GM23338 (cell line): ENCODE measurements at regions not wholly inside any gene's neighbourhood (a gene's known extent, or its start where the extent isn't known, plus 50 kb on each side); places are given as distances from the start of the nearest gene placed in this dataset.
A peak's percentile ranks its signal among the peaks of the same experiment; 100 is the strongest.

ENCODE experiments used
- ATAC-seq: fragments of 200-7000 bp; cut with Tn5 transposase; 3 replicates; pipeline ENCODE4 v1.9.1; 2020
- DNase-seq: peaks from one replicate; pipeline ENCODE4 v3.0.0-alpha.2; 2015; ENCODE audit warnings: low spot score
- H2AFZ ChIP-seq: fragments of 200-600 bp; sonication (generic); 2 replicates; pipeline ENCODE4 v1.8.0; 2016; ENCODE audit warnings: antibody characterized with exemption, mild to moderate bottlenecking, moderate library complexity
- H3F3A ChIP-seq: fragments of 200-600 bp; sonication (generic); replicated peaks from 2 replicates; pipeline ENCODE4 v1.8.0; 2017; ENCODE audit warnings: antibody characterized with exemption, mixed run types, low read depth
- H3K27ac ChIP-seq: fragments of 200-600 bp; sonication (generic); 2 replicates; pipeline ENCODE4 v1.6.1; 2016; ENCODE audit warnings: low read depth
- H3K27me3 ChIP-seq: fragments of 200-600 bp; sonication (generic); 2 replicates; pipeline ENCODE4 v1.8.0; 2016; ENCODE audit warnings: mild to moderate bottlenecking, mixed run types, moderate library complexity; ENCODE audit not compliant: insufficient read depth
- H3K36me3 ChIP-seq: fragments of 200-600 bp; sonication (generic); 2 replicates; pipeline ENCODE4 v1.8.0; 2016; ENCODE audit warnings: mild to moderate bottlenecking; ENCODE audit not compliant: insufficient read depth
- H3K4me1 ChIP-seq: fragments of 200-600 bp; sonication (generic); 2 replicates; pipeline ENCODE4 v1.8.0; 2016; ENCODE audit warnings: mild to moderate bottlenecking, moderate library complexity; ENCODE audit not compliant: insufficient read depth
- H3K4me2 ChIP-seq: fragments of 200-600 bp; sonication (generic); 2 replicates; pipeline ENCODE4 v1.7.1; 2017; ENCODE audit warnings: mixed run types
- H3K4me3 ChIP-seq: fragments of 200-600 bp; sonication (generic); 2 replicates; pipeline ENCODE4 v1.6.1; 2016; ENCODE audit warnings: mixed run types
- H3K79me2 ChIP-seq: fragments of 200-600 bp; sonication (generic); replicated peaks from 2 replicates; pipeline ENCODE4 v1.8.0; 2017; ENCODE audit warnings: mild to moderate bottlenecking; ENCODE audit not compliant: insufficient read depth
- H3K9me2 ChIP-seq: fragments of 200-600 bp; sonication (generic); 2 replicates; pipeline ENCODE4 v1.8.0; 2017; ENCODE audit not compliant: insufficient read depth
- H4K20me1 ChIP-seq: fragments of 200-600 bp; sonication (generic); replicated peaks from 2 replicates; pipeline ENCODE4 v1.8.0; 2017; ENCODE audit warnings: mild to moderate bottlenecking; ENCODE audit not compliant: insufficient read depth
- H3K27ac Mint-ChIP-seq: 2 replicates; pipeline ENCODE4 v1.8.0; 2020; ENCODE audit warnings: inconsistent platforms, mild to moderate bottlenecking, moderate library complexity, mixed read lengths
- H3K27me3 Mint-ChIP-seq: 3 replicates; pipeline ENCODE4 v1.8.0; 2022; ENCODE audit warnings: low read depth, mild to moderate bottlenecking, moderate library complexity, mixed read lengths, inconsistent platforms; ENCODE audit not compliant: insufficient read depth, poor library complexity
- H3K36me3 Mint-ChIP-seq: 3 replicates; pipeline ENCODE4 v1.8.0; 2021; ENCODE audit warnings: low read depth, mild to moderate bottlenecking, inconsistent platforms, moderate library complexity, mixed read lengths
- H3K4me1 Mint-ChIP-seq: 3 replicates; pipeline ENCODE4 v1.8.0; 2020; ENCODE audit warnings: mild to moderate bottlenecking, inconsistent platforms, mixed read lengths
- H3K4me3 Mint-ChIP-seq: 3 replicates; pipeline ENCODE4 v1.8.0; 2021; ENCODE audit warnings: moderate library complexity, mild to moderate bottlenecking, inconsistent platforms, mixed read lengths
- H3K9me3 Mint-ChIP-seq: 3 replicates; pipeline ENCODE4 v1.8.0; 2020; ENCODE audit warnings: moderate library complexity, mild to moderate bottlenecking, inconsistent platforms, mixed read lengths
- EZH2 ChIP-seq: fragments of 200-600 bp; sonication (generic); IDR thresholded peaks from one replicate; pipeline ENCODE4 v1.8.0; 2017; ENCODE audit warnings: antibody characterized with exemption, mild to moderate bottlenecking, low read depth; ENCODE audit not compliant: unreplicated experiment
- EZH2phosphoT487 ChIP-seq: fragments of 200-600 bp; sonication (generic); IDR thresholded peaks from one replicate; pipeline ENCODE4 v1.8.1; 2018; ENCODE audit warnings: antibody characterized with exemption; ENCODE audit not compliant: unreplicated experiment
- JUNB ChIP-seq: IDR thresholded peaks from one replicate; pipeline ENCODE4 v1.6.1; 2016; ENCODE audit warnings: antibody characterized with exemption; ENCODE audit not compliant: unreplicated experiment
- NANOG ChIP-seq: IDR thresholded peaks from 2 replicates; pipeline ENCODE4 v1.6.1; 2016; ENCODE audit warnings: antibody characterized with exemption, borderline replicate concordance
- STAT1 ChIP-seq: IDR thresholded peaks from one replicate; pipeline ENCODE4 v1.6.1; 2016; ENCODE audit warnings: antibody characterized with exemption; ENCODE audit not compliant: unreplicated experiment
- ZNF114 ChIP-seq: fragments of 250-450 bp; sonication (Bioruptor Pico); IDR thresholded peaks from 2 replicates; pipeline ENCODE4 v1.5.0; 2020; ENCODE audit warnings: mild to moderate bottlenecking, moderate library complexity
- ZNF331 ChIP-seq: fragments of 250-450 bp; sonication (Bioruptor Pico); IDR thresholded peaks from 2 replicates; pipeline ENCODE4 v1.5.0; 2020; ENCODE audit warnings: low read depth, mild to moderate bottlenecking, moderate library complexity
- TF ChIP-seq, protein P1 (sequence below): IDR thresholded peaks from 2 replicates; pipeline ENCODE4 v1.6.1; 2016; ENCODE audit warnings: antibody characterized with exemption
- TF ChIP-seq, protein P2 (sequence below): IDR thresholded peaks from one replicate; pipeline ENCODE4 v1.6.1; 2018; ENCODE audit warnings: antibody characterized with exemption; ENCODE audit not compliant: unreplicated experiment
- TF ChIP-seq, protein P3 (sequence below), 2 experiments: fragments of 200-600 bp in 1 of 2; sonication (generic) in 1 of 2; conservative IDR thresholded peaks; 2 replicates each; pipeline versions ENCODE4 v1.5.1 to v1.6.1; 2016 to 2017; ENCODE audit warnings: antibody characterized with exemption in 2 of 2, low read depth in 2 of 2, mild to moderate bottlenecking in 2 of 2, moderate library complexity in 1 of 2

- H3K4me3 ChIP-seq, result no peak overlapping the region
- Mint-ChIP-seq H3K27me3 (peaks cover 11% of the 10 kb centered on the region), H3K9me3 (no peaks in the 10 kb centered on the region), H3K27ac (no peak overlapping the region), H3K4me1 (peaks cover 11% of the 10 kb centered on the region), H3K36me3 (no peaks in the 10 kb centered on the region), H3K4me3 (no peak overlapping the region)
- DNase-seq, result no peak
- H3K36me3 ChIP-seq, result no peaks in the 10 kb centered on the region
- no peaks in the 10 kb centered on the region for H3K79me2 ChIP-seq
- H3K27ac ChIP-seq, result no peak overlapping the region
- no peaks in the 10 kb centered on the region for H3K9me2 ChIP-seq
- H3K4me2 ChIP-seq, result no peak overlapping the region
- no peaks in the 10 kb centered on the region for H3K4me1 ChIP-seq
- no peaks in the 10 kb centered on the region for H4K20me1 ChIP-seq
- TF ChIP-seq, protein P1, sequence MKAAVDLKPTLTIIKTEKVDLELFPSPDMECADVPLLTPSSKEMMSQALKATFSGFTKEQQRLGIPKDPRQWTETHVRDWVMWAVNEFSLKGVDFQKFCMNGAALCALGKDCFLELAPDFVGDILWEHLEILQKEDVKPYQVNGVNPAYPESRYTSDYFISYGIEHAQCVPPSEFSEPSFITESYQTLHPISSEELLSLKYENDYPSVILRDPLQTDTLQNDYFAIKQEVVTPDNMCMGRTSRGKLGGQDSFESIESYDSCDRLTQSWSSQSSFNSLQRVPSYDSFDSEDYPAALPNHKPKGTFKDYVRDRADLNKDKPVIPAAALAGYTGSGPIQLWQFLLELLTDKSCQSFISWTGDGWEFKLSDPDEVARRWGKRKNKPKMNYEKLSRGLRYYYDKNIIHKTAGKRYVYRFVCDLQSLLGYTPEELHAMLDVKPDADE, result no peak
- TF ChIP-seq, protein P2, sequence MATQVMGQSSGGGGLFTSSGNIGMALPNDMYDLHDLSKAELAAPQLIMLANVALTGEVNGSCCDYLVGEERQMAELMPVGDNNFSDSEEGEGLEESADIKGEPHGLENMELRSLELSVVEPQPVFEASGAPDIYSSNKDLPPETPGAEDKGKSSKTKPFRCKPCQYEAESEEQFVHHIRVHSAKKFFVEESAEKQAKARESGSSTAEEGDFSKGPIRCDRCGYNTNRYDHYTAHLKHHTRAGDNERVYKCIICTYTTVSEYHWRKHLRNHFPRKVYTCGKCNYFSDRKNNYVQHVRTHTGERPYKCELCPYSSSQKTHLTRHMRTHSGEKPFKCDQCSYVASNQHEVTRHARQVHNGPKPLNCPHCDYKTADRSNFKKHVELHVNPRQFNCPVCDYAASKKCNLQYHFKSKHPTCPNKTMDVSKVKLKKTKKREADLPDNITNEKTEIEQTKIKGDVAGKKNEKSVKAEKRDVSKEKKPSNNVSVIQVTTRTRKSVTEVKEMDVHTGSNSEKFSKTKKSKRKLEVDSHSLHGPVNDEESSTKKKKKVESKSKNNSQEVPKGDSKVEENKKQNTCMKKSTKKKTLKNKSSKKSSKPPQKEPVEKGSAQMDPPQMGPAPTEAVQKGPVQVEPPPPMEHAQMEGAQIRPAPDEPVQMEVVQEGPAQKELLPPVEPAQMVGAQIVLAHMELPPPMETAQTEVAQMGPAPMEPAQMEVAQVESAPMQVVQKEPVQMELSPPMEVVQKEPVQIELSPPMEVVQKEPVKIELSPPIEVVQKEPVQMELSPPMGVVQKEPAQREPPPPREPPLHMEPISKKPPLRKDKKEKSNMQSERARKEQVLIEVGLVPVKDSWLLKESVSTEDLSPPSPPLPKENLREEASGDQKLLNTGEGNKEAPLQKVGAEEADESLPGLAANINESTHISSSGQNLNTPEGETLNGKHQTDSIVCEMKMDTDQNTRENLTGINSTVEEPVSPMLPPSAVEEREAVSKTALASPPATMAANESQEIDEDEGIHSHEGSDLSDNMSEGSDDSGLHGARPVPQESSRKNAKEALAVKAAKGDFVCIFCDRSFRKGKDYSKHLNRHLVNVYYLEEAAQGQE, result no peak
- no peak for TF ChIP-seq NANOG
- TF ChIP-seq ZNF331 (CRISPR knock-in tag), result no peak
- TF ChIP-seq STAT1, result no peak
- TF ChIP-seq, protein P3, sequence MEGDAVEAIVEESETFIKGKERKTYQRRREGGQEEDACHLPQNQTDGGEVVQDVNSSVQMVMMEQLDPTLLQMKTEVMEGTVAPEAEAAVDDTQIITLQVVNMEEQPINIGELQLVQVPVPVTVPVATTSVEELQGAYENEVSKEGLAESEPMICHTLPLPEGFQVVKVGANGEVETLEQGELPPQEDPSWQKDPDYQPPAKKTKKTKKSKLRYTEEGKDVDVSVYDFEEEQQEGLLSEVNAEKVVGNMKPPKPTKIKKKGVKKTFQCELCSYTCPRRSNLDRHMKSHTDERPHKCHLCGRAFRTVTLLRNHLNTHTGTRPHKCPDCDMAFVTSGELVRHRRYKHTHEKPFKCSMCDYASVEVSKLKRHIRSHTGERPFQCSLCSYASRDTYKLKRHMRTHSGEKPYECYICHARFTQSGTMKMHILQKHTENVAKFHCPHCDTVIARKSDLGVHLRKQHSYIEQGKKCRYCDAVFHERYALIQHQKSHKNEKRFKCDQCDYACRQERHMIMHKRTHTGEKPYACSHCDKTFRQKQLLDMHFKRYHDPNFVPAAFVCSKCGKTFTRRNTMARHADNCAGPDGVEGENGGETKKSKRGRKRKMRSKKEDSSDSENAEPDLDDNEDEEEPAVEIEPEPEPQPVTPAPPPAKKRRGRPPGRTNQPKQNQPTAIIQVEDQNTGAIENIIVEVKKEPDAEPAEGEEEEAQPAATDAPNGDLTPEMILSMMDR (conservative IDR thresholded peaks at IDR 0.05; ENCODE audit: low read depth in 2 of 2), result no peak
- no peak for TF ChIP-seq ZNF114 (CRISPR knock-in tag)
- H2AFZ ChIP-seq, result no peak overlapping the region
- no peaks in the 10 kb centered on the region for H3F3A ChIP-seq
- peaks cover 4% of the 10 kb centered on the region; the same call in 1 of the 2 replicates for H3K27me3 ChIP-seq
- no peak for ATAC-seq
Measured at GRCh38 chr14:100657780-100658179, 68.9 kb upstream of the DLK1 start.

DNA sequence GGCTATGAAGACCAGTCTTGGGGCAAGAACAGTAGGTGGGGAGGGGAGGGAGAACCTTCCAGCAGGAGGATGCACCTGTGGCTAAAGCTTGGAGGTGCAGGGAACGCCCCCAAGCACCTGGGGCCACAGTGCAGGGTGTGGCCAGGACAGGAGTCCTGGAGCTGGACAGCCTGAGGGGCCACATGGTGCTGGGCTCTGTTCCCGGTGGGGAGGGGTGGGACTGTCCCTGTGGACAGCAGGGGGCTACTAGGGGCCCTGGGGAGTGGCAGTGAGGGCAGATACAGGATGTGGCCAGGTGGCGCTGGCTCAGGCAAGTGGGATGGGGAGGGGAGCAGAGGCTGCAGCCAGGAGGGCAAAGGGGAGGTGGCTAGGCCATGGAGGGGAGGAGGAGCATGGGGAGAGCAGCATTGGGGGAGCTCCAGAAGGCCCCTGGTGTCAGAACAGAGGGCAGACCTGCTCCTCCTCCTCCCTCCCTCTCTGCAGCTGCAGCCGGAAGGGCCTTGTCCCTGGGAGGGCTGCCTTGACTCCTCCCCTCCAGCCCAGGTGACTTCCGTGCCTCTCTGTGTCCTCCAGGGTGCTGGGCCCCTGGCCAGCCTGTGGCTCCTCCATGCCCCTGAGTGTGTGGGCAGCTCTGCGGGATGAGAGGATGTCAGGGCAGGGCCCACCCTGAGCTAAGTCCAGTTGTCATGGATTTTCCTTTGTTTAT lies 68.4 kb upstream of the DLK1 start:
- TF ChIP-seq, protein P3 (conservative IDR thresholded peaks at IDR 0.05; ENCODE audit: low read depth in 2 of 2), result 0 out of 4 replicates have a peak, but pooled peaks of 1 of the 2 experiments have one; percentile 2
- no peak for TF ChIP-seq EZH2
- no peak for TF ChIP-seq JUNB
- no peak for TF ChIP-seq EZH2phosphoT487
- H3K9me2 ChIP-seq, result no peaks in the 10 kb centered on the region
- H3K79me2 ChIP-seq, result no peaks in the 10 kb centered on the region
- peak; percentile 53 for ATAC-seq
- no peak overlapping the region for H3K4me2 ChIP-seq
- Mint-ChIP-seq H3K9me3 (no peaks in the 10 kb centered on the region), H3K27me3 (peaks cover 11% of the 10 kb centered on the region), H3K4me1 (peaks cover 11% of the 10 kb centered on the region), H3K36me3 (no peaks in the 10 kb centered on the region), H3K4me3 (no peak overlapping the region), H3K27ac (no peak overlapping the region)
- no peaks in the 10 kb centered on the region for H4K20me1 ChIP-seq
- H3K4me1 ChIP-seq, result no peaks in the 10 kb centered on the region
- no peak overlapping the region for H2AFZ ChIP-seq
- peaks cover 4% of the 10 kb centered on the region; the same call in 1 of the 2 replicates for H3K27me3 ChIP-seq
- H3K27ac ChIP-seq, result no peak overlapping the region
- H3F3A ChIP-seq, result no peaks in the 10 kb centered on the region
- H3K4me3 ChIP-seq, result no peak overlapping the region
- no peak for DNase-seq
- H3K36me3 ChIP-seq, result no peaks in the 10 kb centered on the region
